ENCODE measurements at regions not wholly inside any gene's neighbourhood (a gene's known extent, or its start where the extent isn't known, plus 50 kb on each side); places are given as distances from the start of the nearest gene placed in this dataset.
A peak's percentile ranks its signal among the peaks of the same experiment; 100 is the strongest.

DNA sequence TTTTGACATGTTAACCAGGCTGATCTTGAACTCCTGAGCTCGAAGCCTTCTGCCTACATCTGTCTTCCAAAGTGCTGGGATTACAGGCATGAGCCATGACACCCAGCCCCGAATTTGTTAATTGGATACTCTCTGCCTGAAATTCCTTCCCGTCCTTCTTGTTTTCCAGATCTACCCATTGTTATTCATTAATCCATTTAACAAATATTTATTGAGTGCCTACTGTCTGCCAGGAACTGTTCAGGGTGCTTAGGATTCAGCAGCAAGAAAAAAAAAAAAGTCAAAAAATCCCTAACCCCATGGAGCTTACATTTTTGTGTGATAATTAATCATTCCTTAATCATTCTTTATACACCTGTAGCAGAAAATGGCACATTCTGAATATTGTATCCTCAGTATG is 206.8 kb upstream of the FOXD3 start:
- no peak for DNase-seq

GRCh38 chr1:63116016-63116415 is 206.4 kb upstream of the FOXD3 start:
- no peak for DNase-seq

DNA sequence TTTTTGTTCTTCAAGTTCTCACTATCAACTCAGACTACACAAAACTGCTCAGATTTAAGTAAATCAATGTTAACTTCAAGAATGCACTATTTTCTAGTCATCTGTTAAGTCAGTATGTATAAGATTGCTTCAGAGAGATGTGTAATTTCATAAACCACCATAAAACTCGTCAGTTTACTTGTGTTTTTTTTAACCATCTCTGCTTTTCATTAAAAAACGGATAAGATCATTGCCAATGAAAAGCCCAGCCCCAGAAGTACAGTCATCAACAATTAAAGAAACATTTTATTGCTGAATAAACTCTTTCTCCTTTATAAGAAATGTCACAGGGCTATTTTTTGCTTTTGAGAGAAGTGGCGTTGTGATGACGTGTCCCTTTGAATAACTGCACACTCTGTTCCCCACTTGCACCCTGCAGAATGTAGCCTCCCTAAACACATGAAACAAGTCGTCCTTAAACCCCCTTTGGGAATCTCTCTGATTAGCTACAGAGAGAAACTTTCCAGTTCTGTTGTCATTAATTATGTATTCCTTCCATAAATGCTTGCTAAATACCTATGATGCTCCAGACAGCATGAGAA is 202.7 kb upstream of the FOXD3 start:
- no peak for DNase-seq

DNA sequence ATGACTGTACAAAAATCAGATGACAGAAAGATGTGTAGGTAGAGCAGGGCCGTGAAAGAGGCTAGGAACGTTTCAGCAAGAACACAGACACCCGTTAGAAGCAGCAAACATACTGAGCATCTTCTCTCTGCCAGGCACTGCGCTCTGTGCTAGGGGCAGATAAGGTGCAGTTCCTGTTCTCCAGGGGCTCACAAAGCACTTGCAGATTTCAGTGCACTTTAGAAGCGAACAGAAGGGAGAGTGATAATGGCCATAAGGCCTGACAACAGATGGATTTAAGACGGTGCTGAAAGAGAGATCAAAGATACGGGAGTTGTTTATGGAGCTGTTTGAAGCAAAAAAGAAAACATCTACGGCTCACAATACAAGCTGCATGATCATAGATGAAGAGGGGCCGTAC is 200.3 kb upstream of the FOXD3 start:
- no peak for DNase-seq

- peak in 2 of 58 donors; percentile 3 to 83 for DNase-seq
These were observed 197.6 kb upstream of the FOXD3 start for GRCh38 chr1:63124666-63125191.

GRCh38 chr1:63126104-63126503 is 196.3 kb upstream of the FOXD3 start:
- DNase-seq = peak in 3 of 58 donors; percentile 2 to 11 (median 4)

- no peak for DNase-seq
These were observed 195.0 kb upstream of the FOXD3 start for GRCh38 chr1:63127376-63127775.

DNA sequence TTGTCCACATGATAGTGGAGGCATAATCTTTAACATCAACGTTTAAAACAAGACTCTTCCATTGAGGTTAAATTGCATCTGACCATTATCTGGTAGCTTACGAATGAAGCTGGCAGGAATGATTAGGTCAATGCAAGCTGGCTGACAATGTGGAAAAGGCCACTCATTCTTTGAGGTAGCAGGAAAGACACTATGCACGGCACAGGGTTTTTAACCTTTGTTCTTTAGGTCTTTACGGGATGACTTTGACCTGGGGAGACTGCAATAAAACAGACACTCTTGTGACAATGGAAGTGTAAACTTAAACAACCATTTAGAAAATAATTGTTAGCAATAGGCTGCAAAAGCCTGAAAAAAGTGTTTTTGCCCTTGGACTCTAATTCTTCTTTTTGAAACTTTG is 193.8 kb upstream of the FOXD3 start:
- DNase-seq = no peak

- DNase-seq = no peak
These were observed 193.2 kb upstream of the FOXD3 start for GRCh38 chr1:63129184-63129583.

DNA sequence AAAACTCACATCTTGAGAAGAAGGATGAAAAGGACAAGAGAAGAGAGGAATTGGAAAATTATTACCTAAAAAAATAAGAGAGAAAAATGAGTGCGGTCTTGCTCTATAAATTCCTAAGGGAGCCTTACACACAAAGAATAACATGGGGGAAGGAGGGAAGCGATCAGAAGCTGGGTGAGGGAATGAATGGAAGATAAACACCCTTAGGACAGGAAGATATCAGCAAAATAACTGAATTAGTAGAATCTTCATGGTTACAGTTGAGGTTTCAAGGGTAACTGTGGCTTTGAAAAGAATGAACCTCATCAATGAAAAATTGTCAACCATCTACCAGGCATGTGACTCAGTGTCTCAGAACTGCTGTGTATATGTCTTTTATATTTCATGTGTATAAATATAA is 192.5 kb upstream of the FOXD3 start:
- no peak for DNase-seq

DNA sequence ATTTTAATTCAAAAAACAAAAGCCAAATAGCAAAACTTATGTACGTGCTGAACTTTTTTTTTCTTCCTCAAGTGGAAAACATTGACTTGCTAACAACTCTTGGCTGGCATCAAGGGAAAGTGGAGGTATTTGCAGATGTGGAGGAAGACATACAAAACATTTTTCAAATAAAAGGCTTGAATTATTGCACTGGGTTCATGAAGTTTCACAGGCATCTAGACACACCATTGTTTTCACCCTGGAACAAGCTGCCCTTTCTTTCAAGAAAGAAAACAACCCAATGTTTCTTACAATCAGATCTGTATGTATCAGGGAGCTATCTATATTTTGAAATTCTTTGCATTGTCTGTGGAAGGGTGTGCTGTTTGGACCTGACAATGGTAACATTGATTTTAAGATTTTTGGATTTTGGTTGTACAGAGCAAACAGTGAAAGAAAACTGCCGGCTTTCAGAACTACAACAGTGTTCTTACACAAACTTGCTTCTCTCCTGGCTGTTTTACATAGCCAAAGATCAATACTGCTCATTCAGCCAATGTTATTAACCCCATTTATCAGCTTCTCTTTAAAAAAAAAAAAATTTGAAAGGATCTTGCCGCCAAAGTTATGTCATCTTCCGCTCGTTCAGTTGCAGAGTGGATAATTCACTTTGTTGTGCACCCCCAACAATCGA is 187.7 kb upstream of the FOXD3 start:
- DNase-seq = peak in 1 of 58 donors; percentile 14

GRCh38 chr1:63135174-63135512 is 187.2 kb upstream of the FOXD3 start:
- DNase-seq = peak in 1 of 58 donors; percentile 10

- DNase-seq = no peak
These were observed 186.6 kb upstream of the FOXD3 start for GRCh38 chr1:63135801-63136200.

GRCh38 chr1:63142001-63142400 is 180.4 kb upstream of the FOXD3 start:
- DNase-seq = no peak

DNA sequence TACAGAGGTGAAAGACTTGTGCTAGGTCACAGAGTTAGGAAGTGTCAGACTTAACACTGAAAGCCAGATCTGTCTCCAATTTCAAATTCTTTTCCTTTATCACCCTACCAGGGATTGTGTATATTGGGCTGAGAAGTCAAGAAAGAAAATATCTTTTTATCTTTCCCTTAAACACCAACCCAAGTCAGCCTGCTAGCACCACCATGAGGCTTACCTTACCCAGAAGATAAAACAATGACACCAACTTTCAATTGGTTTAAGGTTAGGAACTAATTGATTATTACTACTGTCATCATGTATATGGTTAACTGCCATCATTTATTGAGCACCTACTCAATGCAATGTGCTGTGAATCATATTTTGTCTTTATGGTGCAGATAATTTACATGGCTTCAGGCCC is 178.9 kb upstream of the FOXD3 start:
- DNase-seq = no peak

DNA sequence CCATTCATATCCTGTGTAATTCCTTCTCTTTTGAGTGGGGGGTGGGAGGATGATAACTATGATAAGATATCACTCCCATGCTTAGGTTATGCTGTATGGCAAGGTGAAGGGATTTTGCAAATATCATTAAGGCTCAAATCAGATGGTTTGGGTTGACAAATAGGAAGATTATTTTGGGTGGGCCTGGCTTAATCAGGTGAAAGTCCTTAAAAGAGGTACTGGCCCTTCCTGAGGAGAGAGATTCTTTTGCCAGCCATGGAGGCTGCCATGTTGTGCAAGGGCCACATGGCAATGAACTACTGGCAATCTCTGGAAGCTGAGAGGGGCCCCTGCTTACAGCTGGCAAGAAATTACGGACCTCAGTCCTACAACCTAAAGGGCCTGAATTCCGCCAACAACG is 174.6 kb upstream of the FOXD3 start:
- DNase-seq = no peak

DNA sequence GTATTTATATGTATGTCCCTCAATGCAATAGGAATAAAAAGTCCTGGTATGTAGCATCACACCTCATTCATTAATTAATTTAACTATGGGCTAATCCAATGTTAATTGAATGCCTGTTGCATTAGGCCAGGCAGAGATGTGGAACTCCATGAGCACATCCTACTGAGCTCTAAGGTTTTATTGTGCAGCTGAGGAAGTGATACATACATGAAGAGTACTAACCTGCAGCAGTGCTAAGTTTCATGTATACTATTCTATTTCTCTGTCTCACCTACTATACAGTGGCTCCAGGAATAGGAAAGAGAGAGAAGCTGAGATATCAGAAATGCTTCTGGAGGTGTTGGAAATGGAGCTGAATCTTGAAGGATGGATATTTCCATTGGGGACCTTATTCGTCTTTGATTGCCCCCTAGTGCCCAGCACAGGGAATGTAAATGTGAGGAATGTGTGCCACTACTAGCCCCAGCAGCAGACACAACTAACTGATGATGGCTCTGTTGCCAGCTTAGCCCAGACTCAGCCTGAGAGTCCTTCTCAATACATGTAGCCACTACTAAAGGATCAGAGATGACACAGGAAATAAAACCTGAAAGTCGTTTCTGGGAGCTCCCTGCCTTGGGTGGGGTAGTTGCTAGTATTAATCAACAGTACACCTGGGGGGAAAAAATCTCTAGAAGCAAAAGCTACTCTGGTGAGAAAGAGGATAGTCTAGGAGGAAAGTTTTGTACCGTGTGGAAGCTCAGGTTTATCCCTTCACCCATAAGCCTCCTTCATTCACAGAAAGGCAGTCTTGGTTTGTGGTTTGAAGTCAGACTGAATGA is 173.3 kb upstream of the FOXD3 start:
- peak in 32 of 58 donors; percentile 1 to 43 (median 18) for DNase-seq

- no peak for DNase-seq
These were observed 169.8 kb upstream of the FOXD3 start for GRCh38 chr1:63152572-63152971.

DNA sequence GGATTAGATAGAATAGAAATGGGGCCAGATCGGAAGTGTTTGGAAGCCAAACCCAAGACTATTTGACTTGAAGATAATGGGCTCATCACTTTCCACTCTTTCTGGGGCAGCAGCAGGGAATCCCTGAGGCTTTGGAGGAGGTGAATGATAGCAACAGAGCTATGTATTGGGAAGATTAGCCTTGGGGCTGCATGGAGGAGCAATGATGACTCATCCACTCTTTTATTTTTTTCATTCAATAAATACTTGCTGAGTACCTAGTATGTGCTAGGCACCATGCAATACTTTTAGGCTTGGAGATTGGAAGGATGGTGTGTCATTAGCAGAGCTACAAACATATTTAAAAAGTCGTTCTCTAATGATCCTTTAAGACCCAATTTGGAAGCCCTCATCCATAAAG is 166.9 kb upstream of the FOXD3 start:
- DNase-seq = no peak

- DNase-seq = no peak
These were observed 165.3 kb upstream of the FOXD3 start for GRCh38 chr1:63157085-63157484.

GRCh38 chr1:63169057-63169456 is 153.3 kb upstream of the FOXD3 start:
- DNase-seq = no peak

GRCh38 chr1:63173161-63173560 is 149.2 kb upstream of the FOXD3 start:
- no peak for DNase-seq
